CD4-positive, alpha-beta T cell treated with Interferon gamma for 1 hour (primary cell): ENCODE measurements at regions not wholly inside any gene's neighbourhood (a gene's known extent, or its start where the extent isn't known, plus 50 kb on each side); places are given as distances from the start of the nearest gene placed in this dataset.

ENCODE experiments used
- DNase-seq: peaks from one replicate; pipeline ENCODE4 v3.0.0-alpha.2; 2020

DNA sequence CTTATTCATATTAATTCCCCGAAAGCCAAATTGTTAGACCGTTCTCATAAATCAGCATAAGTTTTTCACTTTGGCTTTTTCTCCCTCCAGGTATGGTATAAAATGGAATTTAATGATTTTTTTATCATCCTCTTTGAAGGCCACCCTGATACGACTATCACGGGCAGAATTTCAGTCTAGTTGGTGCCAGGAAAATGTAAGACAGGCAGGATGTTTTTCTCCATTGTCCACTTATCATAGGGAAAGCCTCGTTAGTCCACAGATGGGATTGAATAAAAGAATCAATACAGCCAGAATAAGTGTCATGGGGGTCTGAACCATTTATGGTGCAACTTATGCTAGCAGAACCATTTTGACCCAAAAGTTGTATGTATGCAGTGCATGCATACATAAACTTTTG, 566.0 kb upstream of the ARGLU1 start:
- no peak for DNase-seq

- no peak for DNase-seq
These were observed 562.6 kb upstream of the ARGLU1 start for GRCh38 chr13:107130566-107130965.

DNA sequence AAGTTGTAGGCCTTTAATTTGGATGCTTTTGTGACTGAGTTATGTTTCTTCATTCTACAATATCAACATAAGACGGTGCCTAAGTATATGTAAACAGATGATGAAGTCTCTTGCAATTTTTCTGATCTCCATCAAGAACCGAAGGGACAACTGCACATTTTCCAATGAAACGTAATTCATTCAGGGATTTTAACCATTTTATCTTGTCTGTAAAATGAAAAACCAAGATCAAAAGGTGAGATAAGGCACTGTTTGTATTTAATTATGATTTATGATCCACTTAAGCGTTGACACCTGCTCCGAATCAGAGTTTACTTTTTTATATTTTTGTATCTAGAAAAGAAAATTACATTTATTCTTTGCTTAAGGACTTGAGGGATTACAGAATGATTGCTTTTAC, 556.8 kb upstream of the ARGLU1 start:
- DNase-seq = no peak

GRCh38 chr13:107124129-107124718, 556.3 kb upstream of the ARGLU1 start:
- no peak for DNase-seq

GRCh38 chr13:107121793-107122192, 553.9 kb upstream of the ARGLU1 start:
- no peak for DNase-seq

GRCh38 chr13:107119989-107120881, 552.3 kb upstream of the ARGLU1 start:
- no peak for DNase-seq

- no peak for DNase-seq
These were observed 550.6 kb upstream of the ARGLU1 start for GRCh38 chr13:107118506-107118905.

GRCh38 chr13:107117327-107118012, 549.5 kb upstream of the ARGLU1 start:
- DNase-seq = no peak

DNA sequence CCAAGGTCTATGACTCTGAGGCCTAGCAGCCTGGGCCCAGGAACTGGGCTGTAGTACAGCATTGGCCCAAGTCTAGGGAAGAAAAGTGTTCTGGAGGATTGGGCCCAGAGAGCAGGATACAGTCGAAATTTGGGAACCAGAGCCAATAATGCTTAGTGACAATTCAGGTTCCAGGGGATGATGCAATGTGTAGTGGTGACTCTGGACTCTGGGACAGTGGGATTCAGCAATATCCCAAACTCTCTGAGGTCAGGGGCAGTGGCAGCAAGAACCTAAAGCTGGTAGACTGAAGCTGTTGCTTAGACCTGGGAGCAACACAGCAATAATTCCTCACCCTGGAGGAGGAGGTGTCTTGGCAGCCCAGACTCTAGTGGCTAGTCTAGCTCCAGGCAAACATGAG, 545.5 kb upstream of the ARGLU1 start:
- DNase-seq = no peak

DNA sequence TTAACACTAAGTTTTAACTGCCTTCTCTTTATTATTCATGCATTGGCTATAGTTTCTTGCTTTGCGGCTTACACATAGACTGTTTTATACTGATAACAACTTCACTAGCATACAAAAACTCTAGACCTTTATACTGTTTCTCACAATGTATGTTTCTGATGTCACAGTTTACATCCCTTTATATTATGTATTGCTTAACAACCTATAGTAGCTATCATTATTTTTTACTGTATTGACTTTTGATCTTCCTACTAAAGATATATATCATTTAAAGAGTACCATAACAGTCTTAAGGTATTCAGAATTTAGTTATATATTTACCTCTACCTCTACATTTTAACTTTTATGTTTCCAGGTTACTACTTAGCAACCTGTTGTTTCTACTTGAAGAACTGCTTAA, 543.3 kb upstream of the ARGLU1 start:
- no peak for DNase-seq

DNA sequence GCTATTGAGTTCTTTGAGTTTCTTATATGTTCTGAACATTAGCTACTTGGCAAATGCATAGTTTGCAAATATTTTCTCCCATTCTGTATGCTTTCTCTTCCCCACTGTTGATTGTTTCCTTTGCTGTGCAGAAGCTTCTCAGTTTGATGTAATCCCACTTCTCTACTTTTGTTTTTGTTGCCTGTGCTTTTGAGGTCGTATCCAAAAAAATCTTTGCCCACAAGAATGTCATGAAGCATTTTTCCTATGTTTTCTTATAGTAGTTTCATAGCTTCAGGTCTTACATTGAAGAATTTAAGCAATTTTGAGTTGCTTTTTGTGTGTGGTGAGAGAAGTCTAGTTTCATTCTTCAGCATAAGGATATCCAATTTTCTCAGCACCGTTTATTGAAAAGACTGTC, 536.7 kb upstream of the ARGLU1 start:
- no peak for DNase-seq

- no peak for DNase-seq
These were observed 534.7 kb upstream of the ARGLU1 start for GRCh38 chr13:107102676-107103075.

- no peak for DNase-seq
These were observed 531.7 kb upstream of the ARGLU1 start for GRCh38 chr13:107099661-107100060.

DNA sequence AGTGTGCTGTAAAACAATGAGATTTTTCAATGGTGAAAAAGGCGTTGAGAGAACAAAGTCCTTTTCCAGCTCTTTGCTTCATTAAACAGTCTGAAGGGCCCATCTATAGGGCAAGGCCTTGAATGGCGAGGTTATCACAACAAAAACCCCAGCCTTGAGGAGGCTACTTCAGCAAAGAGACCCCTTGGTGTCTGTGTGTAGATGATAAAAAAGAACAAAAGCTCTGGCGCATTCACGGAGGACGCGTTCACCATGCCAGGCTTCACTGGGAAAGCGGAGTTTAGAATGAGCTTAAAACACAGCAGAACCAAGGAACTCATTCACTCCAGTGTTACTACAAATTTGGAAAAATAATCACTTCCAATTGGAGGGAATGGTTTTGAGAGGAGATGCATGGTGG, 530.0 kb upstream of the ARGLU1 start:
- no peak for DNase-seq

DNA sequence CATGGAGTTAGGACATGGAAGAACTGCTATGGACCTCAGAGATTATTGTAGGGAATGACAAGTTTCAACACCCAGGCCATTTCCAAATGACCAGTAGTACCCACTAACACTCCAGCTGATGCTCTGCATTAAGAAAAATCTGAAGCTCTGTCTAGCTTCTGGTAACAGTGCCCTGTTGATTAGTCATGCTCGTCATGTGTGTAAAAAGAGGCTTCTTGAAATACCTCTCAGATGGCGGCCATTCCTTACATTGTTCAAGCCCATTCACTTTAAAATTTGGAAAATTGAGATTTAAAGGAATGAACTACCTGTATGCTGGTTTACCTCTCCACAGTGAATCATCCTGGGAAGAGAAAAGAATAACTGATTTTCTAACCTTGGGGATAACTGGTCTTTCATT, 527.9 kb upstream of the ARGLU1 start:
- DNase-seq = no peak

GRCh38 chr13:107091861-107092260, 523.9 kb upstream of the ARGLU1 start:
- DNase-seq = no peak

GRCh38 chr13:107091428-107091827, 523.5 kb upstream of the ARGLU1 start:
- DNase-seq = no peak

GRCh38 chr13:107088061-107088460, 520.1 kb upstream of the ARGLU1 start:
- DNase-seq = no peak

- DNase-seq = no peak
These were observed 511.6 kb upstream of the ARGLU1 start for GRCh38 chr13:107079423-107080049.

- no peak for DNase-seq
These were observed 510.4 kb upstream of the ARGLU1 start for GRCh38 chr13:107078229-107078765.

- DNase-seq = no peak
These were observed 508.9 kb upstream of the ARGLU1 start for GRCh38 chr13:107076801-107077200.

DNA sequence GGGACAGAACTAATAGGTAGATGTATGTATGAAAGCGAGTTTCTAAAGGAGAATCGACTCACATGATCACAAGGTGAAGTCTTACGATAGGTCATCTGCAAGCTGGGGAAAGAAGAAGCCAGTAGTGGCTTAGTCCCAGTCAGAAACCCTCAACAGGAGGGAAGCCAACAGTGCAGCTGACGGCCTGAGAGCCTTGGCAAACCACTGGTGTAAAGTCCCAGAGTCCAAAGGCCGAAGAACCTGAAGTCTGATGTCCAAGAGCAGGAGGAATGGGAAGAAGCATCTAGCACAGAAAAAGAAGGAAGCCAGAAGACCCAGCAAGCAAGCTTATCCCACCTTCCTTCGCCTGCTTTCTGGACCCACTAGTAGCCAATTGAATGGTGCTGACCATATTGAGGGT, 507.6 kb upstream of the ARGLU1 start:
- DNase-seq = no peak

DNA sequence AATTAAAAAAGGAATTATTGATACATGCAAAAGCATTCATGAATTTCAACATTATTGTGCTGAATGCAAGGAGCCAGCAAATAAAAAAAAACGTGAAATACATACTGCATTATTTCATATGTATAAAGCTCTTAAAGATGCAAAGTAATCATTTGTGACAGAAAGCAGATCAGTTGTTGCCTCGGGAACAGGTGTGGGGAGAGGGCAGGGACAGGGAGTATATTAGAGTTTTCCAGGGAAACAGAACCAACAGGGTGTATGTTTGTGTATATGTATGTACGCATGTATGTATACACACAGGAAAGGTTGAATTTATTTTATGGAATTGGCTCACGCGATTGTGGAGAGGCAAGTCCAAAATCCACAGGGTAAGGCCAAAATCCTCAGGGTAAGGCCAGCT, 502.9 kb upstream of the ARGLU1 start:
- DNase-seq = no peak
